Hematopoietic multipotent progenitor cell treated with erythropoietin and hydrocortisone succinate and interleukin-3 and kit ligand, for 8 days (in vitro differentiated cells): ENCODE measurements at regions not wholly inside any gene's neighbourhood (a gene's known extent, or its start where the extent isn't known, plus 50 kb on each side); places are given as distances from the start of the nearest gene placed in this dataset.
"Not testable (repeated sequence)": the region's sequence is repeated elsewhere in the genome, so short reads cannot be mapped to it uniquely, and the experiment has no call there.

Experiments used
- DNase-seq: peaks from one replicate; pipeline ENCODE4 v3.0.0-alpha.2; 2015

DNA sequence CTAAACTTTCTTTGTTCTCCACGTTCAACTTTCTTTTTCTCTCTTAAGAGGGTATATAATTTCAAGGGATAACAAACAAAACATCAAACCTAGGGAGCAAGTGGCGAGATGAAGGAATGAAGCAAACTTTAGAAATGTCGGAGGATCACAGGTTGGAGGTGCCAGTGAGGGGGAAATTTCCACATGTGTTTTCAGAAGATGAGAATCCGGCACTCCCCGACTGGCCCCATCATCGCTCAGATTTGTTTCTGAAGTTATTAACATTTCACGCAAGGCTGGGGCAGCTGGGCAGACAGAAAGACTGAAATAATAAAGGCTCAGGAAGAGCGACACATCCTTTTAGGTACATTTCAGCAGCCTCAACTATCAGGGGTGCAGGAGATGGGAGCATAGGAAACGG, 134.9 kb downstream of the SMIM20 start:
- no peak for DNase-seq

DNA sequence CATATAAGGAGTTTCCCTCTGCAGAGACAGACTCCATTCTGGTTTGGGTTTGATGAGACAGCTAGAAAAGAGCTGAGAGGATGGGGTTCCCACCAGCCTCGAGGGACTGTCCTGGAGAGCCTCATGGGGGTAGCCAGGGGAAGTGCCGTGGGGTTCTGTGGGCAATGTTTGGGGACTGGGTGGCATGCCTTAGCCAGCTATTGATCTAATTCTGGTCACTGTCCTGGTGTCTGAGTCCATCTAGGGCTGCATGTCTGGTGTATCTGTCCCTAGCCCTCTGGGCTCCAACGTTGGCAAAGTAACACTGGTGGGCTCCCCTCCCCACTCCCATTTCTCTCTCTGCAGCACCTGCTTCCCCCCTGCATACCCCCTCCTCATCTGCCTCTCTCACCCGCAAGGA, 135.4 kb downstream of the SMIM20 start:
- no peak for DNase-seq

DNA sequence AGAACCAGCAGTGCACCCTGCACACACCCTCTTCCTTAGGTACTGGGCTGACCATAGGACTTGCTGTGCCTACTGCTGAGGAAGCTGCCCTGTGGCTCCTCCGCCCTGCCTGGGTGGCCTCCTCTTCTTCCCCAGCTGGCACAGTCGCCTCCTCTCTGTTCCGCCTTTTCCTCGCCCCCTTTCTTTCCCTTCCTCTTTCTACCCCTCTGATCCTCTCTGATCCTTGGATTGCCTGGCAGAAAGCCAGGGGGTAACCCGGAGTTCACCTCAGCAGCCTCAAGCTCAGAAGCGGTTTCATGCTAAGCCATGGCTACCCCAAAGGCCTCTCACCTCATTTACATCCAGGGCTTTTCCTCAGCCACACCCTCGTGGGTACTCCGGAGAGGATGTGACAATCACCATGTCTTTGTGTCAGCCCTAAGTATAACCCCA, 136.2 kb downstream of the SMIM20 start:
- no peak for DNase-seq

DNA sequence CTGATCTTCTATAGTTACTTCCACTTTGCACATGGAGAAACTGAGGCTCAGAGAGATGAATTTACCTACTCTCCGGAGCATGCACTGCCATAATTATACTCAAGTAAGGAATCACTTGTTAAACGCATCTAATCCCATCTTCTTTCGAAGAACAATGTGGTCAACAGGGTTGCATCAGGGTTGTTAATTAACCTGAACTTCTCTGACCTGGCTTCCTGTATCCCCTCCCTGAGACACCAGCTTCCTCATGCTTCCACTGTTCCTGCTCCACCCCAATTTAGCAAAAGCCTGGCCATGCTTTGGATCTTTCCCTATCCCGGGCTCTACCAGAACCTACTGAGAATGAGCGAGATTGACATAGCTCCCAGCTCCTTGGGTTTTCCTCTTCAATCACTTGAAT, 136.7 kb downstream of the SMIM20 start:
- no peak for DNase-seq

DNA sequence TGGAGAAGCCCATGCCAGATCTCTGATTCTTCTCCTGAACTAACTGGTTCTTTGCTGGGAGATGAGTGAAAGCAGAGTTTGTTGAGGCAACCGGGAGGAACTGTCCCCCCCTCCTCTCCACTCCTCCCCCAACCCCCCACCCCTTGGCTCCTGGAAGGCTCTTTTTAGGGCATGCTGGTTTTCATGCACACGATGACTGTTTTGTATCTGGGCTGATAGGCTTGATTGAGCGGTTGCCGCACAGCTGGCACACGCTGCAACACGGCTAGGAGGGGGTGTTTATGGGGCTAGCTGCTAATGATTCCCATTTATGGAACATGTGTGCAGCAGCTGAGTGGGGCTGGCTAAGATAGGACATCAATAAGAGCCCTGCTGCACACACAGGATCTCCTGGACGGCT, 137.2 kb downstream of the SMIM20 start:
- DNase-seq: no peak

DNA sequence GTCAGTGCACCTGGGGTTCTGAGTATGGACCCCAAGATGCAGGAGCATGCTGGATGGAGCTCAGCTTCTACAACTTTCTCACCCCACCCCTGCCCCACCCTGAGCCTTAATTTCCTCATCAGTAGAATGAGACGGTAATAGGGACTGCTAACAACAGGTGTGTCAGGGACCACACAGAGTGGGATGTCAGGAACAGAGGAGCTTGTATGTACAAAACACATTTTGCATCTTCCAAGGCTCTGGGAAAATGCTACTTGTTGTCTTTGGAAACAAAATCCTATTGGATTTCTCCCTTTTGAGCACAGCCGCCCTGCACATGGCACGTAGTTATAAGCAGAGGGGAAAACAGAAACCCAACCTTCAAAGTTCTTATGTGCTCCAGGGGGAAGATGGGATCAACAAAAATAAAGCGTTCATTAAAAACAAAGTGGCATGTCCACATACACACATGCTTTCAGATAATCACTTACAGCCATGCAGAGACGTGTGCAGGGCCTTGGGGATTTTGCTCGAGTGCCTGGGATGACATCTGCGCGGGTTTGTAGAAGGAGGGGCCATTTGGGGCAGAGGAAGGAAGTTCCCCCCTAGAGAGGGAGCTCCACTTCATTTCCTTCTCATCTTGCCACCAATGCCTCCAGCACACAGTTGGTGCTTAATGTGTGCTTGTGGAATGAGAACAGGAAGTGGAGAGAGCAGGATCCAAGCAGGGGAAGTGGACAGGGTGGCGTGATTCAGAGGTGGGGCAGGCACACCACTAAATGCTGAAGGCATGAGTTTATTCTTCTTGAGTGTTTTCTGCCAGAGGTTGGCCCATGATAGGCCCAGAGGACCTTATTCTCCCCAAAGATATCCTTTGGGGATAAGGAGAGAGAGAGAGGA, 138.9 kb downstream of the SMIM20 start:
- DNase-seq: no peak

DNA sequence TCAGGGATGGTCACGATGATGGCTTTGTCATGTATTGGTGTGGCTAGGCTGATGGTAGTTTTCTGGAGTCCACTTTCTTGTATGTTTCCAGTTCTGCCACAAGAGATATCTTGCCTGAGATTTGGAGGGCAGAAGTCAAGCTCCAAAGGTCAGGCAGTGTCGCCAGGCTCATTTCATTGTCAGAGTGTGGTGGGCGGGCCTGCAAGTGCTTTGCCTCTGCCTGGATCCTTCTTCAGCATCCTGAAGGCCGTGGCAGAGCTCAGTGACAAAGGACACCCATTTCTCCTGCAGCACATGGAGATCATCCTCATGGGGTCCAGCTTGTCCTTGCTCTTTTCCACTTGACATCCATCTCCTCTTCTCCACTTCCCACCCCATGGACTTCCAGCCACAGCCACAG, 139.7 kb downstream of the SMIM20 start:
- no peak for DNase-seq

DNA sequence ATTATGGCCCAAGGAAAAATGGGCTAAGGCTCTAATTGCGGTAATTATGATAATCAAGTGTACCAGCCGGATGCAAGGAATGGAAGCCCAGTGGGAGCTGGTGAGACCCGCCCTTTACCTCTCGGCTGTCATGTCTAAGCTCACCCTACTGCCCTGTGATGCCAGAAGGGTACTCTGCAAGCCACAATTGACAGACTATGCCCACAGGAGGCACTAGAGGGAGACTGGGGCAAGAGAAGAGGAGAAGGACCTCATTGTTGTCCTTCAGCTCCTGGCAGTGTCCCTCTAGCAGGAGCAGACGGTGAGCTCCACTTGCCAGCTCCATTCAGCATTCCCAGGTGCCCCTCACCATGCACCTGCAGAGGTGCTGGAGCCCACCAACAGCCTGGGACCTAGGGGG, 141.8 kb downstream of the SMIM20 start:
- DNase-seq: no peak

DNA sequence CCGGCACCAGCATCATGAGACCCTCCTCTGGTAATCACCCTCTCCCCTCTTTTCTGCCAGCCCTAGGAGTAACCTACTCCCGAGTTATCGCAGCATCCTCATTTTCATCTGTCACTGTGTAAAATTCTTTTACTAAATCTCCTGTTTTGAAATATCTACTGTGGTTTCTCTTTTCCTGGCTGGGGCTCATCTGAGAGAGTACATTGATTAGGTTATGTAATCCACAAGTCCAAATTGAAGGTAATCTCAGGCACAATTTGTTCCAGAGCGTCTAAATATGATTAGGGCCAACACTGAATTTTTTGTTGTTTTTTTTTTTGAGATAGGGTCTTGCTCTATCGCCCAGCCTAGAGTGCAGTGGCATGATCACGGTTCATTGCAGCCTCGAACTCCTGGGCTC, 142.4 kb downstream of the SMIM20 start:
- DNase-seq: no peak

DNA sequence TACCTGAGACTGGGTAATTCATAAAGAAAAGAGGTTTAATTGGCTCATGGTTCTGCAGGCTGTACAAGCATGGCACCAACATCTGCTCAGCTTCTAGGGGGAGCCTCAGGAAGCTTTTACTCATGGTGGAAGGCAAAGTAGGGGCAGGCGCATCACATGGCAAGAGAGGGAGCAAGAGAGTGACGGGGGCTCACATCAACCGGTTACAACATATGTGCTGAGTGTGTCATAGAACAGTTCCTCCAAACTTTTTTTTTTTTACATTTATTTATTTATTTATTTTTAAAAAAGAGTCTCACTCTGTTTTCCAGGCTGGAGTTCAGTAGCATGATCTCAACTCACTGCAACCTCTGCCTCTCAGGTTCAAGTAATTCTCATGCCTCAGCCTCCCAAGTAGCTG, 143.8 kb downstream of the SMIM20 start:
- not testable (repeated sequence) for DNase-seq

DNA sequence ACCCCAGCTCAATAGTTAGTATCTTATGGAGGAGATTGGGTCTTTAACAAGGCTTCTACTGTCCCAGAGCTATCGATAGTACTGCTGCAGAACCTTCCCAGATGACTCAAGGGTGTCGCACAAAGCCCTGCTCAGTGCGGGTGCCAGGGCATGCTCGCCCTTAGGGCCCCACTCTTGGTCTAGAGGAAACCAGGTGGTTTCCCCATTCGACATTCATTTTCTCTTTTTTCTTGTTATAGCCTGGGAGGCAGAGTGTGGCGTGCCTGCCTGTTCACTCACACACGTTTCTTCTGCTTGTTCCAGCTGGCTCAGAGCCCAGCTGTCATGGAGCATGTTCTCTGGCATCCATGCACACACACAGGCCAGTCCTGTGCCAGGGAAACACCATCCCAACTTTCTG, 144.5 kb downstream of the SMIM20 start:
- DNase-seq: no peak

DNA sequence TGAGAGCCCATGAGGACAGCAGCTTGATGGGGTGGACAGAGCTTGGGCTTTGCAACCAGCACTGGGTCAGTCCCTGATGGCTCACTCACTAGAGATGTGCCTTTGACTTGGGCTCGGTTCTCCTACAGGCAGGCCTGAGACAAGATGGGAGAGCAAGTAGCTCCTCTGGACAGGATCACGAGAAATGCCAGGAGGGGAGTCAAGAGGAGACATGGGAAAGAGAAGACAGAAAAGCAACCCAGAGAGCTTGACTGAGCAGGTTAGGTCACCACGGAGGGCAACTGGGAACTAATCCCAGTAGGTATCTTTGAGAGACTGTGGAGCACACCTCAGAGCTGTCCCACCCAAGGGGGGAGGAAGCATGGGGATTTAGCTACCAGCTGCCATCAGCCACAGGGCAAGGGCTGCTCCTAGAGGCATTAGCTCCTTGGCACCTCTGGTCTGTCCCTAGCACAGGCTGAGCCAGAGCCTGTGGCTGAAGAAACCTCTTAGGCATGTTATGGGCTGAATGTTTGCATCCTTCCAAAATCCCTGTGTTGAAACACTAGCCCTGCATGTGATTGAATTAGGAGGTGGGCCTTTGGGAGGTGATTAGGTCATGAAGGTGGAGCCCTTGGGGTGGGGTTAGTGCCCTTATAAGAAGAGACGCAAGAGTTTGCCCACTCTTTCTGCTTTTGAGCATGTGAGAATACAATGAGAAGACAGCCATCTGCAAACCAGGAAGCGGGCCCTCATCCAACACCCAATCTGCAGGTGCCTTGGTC, 145.6 kb downstream of the SMIM20 start:
- DNase-seq: no peak

DNA sequence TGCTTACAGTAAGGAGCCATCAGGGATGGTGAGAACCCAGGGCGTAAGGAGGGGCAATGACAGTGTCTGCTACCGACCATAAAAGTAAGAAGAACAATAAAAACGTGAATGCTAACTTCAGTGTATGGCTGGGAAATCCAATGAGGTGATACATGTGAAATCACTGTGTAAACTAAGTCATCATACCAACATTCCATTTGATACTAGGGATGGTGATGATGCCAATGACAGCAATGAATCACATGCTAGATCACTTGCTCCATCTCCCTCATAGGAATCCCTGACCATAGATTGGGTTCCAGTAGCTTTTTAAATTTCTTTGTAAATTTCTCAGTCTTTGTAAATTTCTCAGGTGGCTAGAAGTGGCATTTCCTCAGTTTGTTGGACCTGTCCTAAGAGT, 146.3 kb downstream of the SMIM20 start:
- no peak for DNase-seq

DNA sequence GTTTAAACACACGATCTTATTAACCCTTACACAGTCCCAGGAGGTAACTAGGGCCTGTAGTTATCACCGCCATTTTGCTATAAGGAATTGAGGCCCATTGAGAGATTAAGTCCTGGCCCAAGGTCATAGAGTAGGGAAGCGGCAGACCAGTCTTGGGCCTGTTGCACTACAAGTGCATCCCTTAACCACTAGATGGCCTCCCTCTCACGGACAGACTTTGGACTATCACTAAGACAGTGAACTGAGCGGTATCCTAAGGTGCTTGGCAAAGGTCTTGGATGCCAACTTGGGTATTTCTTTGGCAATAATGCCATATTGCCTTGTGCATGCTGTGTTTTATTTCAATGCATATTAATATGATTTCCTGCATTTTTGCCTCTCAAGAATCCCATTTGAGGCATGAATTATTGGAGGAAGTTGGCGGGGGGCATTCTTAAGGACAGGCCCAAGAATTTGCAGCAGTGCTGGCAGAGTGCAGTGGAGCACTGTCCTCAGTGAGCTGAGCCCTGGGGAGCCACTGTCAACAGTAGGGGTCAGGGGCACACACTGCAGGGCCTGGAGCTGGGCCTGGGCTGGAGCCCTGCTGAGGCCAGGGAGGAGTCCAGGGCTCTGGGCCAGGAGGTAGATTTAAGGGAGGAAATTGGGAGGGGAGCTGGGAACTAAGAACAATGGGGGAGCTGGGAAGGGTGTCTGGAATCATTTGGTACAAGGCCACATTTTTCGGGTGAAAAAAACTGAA, 147.4 kb downstream of the SMIM20 start:
- DNase-seq: peak; percentile 49

DNA sequence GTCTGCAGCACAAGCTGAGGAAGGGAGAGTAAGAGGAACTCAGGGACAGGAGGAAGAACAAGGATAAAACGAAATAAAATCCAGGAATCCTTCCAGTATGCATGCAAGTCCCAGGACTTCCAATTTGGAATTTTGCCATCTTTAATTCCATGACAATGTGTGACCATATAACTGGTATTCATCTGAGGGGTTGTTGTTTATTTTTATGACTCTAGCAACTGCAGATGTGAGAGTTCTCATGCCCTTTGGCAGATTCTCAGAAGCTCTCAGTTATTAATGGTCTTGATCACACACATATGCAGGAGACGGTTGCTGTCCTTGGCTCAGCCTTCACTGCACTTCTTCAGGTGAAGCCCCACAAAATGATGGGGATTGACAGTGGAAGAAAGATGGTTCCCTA, 148.2 kb downstream of the SMIM20 start:
- DNase-seq: no peak

DNA sequence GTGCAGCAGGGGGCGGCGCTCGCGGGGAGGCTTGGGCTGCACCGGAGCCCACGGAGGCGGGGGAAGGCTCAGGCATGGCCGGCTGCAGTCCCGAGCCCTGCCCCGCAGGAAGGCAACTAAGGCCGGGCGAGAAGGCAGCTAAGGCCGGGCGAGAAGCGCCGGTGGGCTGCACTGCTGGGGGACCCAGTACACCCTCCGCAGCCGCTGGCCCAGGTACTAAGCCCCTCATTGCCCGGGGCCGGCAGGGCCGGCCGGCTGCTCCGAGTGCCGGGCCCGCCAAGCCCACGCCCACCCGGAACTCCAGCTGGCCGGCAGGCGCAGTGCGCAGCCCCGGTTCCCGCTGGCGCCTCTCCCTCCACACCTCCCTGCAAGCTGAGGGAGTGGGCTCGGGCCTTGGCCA, 150.0 kb downstream of the SMIM20 start:
- DNase-seq: not testable (repeated sequence)

DNA sequence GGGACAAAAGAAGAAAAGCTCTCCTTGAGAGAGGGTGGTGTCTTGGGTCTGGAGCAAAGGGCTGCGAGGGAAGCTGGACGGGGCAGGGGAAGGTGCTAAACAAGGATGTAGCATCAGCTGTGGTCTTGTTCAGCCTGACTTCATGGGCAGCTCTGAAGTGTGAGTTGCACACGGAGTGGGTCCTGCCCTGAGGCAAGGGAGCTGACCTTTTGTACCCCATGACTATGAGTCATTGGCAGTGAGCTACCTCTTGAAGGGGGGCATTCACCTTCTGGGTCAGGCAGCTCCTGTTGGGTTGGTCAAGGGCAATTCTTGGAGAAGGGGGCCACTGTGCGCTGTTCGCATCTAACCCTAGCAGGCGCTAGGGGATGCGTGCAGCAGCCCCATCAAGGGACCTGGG, 151.8 kb downstream of the SMIM20 start:
- no peak for DNase-seq

DNA sequence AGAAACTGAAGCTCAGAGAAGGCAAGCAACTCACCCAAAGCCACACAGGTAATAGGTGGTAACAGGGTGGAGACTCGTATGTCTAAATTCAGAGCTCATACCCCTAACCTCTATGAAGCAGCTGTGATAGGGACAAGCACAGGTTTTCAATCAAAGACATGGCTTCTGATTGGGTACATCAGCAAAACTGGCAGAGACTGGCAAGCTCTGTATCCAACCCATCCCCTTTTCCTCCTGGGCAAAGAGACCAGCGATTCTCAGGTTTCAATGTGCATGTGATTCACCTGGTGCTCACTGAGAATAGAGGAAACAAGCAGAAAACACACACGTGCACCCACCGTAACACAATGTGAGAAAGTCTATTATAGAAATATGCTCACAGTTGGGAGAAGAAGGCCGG, 153.0 kb downstream of the SMIM20 start:
- no peak for DNase-seq

DNA sequence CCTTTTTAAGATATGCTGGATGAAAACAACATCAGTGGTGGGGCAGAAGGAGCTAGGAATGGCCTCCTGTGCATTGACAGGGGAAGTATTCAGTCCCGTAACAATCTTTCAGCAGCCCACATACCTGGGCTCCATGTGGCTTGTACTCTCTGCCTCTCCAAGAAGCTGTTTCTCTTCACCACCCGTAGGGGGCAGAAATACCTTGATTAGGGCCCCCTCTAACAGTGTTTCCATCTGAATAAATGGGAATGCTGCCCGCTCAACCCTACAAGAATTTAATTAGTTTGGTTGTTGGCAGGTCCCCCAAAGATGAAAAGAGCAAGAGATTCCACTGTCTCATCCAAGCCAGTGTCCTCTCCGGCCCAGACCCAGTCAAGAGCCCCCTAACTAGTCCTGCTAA, 155.2 kb downstream of the SMIM20 start:
- peak; percentile 6 for DNase-seq

DNA sequence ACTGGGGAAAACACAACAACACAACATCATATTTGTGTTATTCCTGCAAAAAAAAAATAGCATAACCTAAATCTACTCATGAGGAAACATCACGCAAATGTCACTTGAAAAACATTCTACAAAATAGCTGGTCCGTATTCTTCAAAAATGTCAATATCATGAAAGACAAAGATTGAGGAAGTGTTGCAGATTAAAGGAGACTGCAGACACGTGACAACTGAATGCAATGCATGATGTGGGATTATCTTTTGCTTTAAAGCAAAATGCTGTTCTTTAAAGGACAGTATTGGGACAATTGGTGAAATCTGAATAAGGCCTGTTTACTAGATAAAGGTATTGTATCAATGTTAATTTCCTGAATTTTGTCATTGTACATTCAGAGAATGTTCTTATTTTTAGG, 157.7 kb downstream of the SMIM20 start:
- no peak for DNase-seq

DNA sequence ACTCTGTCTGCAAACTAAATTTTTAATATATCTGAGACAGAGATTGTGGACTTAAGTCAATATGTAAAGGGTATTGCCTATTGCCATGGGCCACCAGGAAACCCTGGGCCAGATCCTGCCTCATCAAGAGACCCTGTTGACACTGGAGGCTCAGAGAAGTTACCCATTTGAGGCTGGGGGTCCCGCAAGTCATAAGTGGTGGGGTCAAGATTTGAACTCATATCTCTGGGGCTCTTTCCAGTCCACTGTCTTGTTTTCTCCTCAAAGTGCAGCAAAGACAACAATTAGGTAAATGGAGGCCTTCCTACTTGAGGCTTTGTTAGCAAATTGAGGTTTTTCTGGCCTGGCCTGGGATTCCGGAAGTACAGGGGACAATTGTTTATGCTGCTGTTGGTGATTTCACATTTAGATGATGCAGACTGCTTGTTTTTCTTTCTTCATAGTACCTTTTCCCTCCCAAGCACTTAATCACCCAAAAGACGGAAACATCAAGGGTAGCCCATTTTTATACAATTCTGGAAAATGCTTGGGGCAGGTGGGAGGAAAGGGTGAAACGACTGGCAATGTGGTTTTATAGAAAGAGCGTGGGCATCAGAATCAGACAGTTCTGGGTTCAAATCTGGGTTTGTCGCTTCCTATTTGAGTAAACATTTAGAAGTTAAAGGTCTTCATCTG, 160.0 kb downstream of the SMIM20 start:
- DNase-seq: no peak

DNA sequence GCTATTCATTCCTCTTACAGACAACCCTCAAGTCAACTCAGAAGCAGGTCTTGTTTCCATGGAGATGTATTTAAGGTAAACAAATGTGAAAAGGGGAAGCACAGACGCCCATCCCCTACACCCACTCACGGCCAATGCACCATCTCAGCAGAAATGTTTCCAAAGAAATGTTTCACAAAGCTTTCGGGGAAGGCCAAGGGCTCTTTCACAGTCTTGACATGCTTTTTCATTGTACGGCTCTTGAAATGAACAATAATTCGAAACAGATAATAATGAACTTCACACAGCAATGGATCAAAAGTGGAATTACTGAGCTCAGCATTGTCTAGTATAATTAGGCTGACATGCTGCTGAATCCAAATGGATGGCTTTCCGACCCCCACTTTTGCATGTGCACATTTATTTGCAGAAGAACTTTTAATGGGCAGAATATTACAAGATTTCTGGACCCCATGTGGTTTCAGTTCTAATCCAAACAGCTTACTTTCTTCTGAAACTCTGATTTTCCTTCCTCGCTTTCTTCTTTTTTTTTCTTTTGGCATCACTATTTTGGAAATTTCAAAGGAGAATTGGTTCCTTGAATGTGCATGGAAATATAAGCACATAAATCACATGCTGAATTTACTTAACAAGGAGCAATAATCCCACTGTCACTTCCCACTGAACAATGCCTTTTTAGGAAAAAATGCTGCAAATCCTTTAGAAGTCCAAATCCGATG, 160.9 kb downstream of the SMIM20 start:
- DNase-seq: peak; percentile 6
